PC-9 (cell line): ENCODE measurements at regions not wholly inside any gene's neighbourhood (a gene's known extent, or its start where the extent isn't known, plus 50 kb on each side); places are given as distances from the start of the nearest gene placed in this dataset.

Experiments
- BruUV-seq: library from RNA; stranded (reverse); fragments of 400-500 nt; replicated peaks from 2 replicates; lab custom pipeline; 2021; lab: Mats Ljungman, UMichigan
- CTCF ChIA-PET: fragments of 300-600 bp; sonication (Branson Sonifier 250); formaldehyde crosslinking; loops from one replicate; lab custom pipeline; 2022; ENCODE audit warnings: antibody characterized with exemption; lab: Charles Lee
- POLR2A ChIA-PET: fragments of 300-600 bp; sonication (Branson Sonifier 250); formaldehyde crosslinking; loops from one replicate; lab custom pipeline; 2022; ENCODE audit warnings: antibody characterized with exemption; ENCODE audit not compliant: unreplicated experiment; lab: Charles Lee
- DNase-seq, 2 experiments: peaks; one replicate each; pipeline versions ENCODE4 v3.0.0 to v3.0.0-alpha.2; 2015 to 2022; ENCODE audit warnings: mixed read lengths in 1 of 2
- H2AFZ ChIP-seq: fragments of 200-600 bp; sonication (generic); 2 replicates; pipeline ENCODE4 v1.8.1; 2017; ENCODE audit warnings: antibody characterized with exemption
- H3F3A ChIP-seq: fragments of 200-600 bp; sonication (generic); 2 replicates; pipeline ENCODE4 v1.8.1; 2017; ENCODE audit warnings: antibody characterized with exemption, mild to moderate bottlenecking, low read depth; ENCODE audit not compliant: insufficient read depth
- H3K27ac ChIP-seq: fragments of 200-600 bp; sonication (generic); 2 replicates; pipeline ENCODE4 v1.6.1; 2016; ENCODE audit warnings: mixed run types
- H3K27me3 ChIP-seq: fragments of 200-600 bp; sonication (generic); 2 replicates; pipeline ENCODE4 v1.6.1; 2016; ENCODE audit warnings: low read depth, mixed run types; ENCODE audit not compliant: insufficient read depth
- H3K36me3 ChIP-seq: fragments of 200-600 bp; sonication (generic); 2 replicates; pipeline ENCODE4 v1.6.1; 2016; ENCODE audit warnings: low read depth, mixed run types
- H3K4me1 ChIP-seq: fragments of 200-600 bp; sonication (generic); replicated peaks from 2 replicates; pipeline ENCODE4 v1.6.1; 2016; ENCODE audit warnings: mixed run types; ENCODE audit not compliant: insufficient read depth
- H3K4me2 ChIP-seq: fragments of 200-600 bp; sonication (generic); 2 replicates; pipeline ENCODE4 v1.6.1; 2017; ENCODE audit warnings: mixed run types
- H3K4me3 ChIP-seq: fragments of 200-600 bp; sonication (generic); 2 replicates; pipeline ENCODE4 v1.6.1; 2016; ENCODE audit warnings: mixed run types
- H3K79me2 ChIP-seq: fragments of 200-600 bp; sonication (generic); 2 replicates; pipeline ENCODE4 v1.6.1; 2017; ENCODE audit warnings: low read depth, mixed run types
- H3K9me2 ChIP-seq: fragments of 200-600 bp; sonication (generic); 2 replicates; pipeline ENCODE4 v1.8.1; 2017; ENCODE audit warnings: mild to moderate bottlenecking; ENCODE audit not compliant: insufficient read depth
- H3K9me3 ChIP-seq: fragments of 200-600 bp; sonication (generic); 2 replicates; pipeline ENCODE4 v1.8.1; 2016; ENCODE audit warnings: low read depth; ENCODE audit not compliant: insufficient read depth
- H4K20me1 ChIP-seq: fragments of 200-600 bp; sonication (generic); 2 replicates; pipeline ENCODE4 v1.8.1; 2017; ENCODE audit not compliant: insufficient read depth
- EZH2 ChIP-seq: fragments of 200-600 bp; sonication (generic); IDR thresholded peaks from 2 replicates; pipeline ENCODE4 v1.8.0; 2017; ENCODE audit warnings: antibody characterized with exemption, low read depth
- intact Hi-C: fragments of 100-400 bp; cut with micrococcal nuclease; formaldehyde crosslinking; loops from one replicate; pipeline ENCODE4 v1.10.0; 2022; ENCODE audit not compliant: unreplicated experiment
- TF ChIP-seq, protein P1 (sequence below): fragments of 200-600 bp; sonication (generic); conservative IDR thresholded peaks from 2 replicates; pipeline ENCODE4 v1.6.1; 2017; ENCODE audit warnings: mixed run types, antibody characterized with exemption, mild to moderate bottlenecking, moderate library complexity

DNA sequence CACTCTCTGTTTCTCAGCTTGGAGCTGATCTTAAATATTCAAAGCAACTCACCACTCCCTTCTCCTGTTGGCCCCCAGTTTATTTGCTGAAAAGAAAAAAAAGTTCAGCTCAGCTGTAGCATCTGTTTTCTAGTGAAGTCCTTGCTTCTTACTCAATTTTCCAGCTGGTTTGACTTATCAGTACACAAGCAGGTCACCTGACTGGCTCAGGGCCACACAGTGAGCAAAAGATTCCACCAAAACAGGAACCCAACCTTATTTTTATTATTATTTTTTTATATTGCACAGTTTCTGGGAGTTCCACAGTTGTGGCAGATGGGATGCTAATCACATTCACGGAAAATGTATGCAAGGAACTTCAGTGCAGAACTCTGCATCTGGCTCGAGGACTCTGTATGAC is 390.7 kb upstream of the RGMA start:
- no peaks in the 10 kb centered on the region for H3K9me3 ChIP-seq
- no peak overlapping the region for H3K4me3 ChIP-seq
- peaks cover 14% of the 10 kb centered on the region for H3K27me3 ChIP-seq
- intact Hi-C loops, result no loop called here
- no peaks in the 10 kb centered on the region for H3F3A ChIP-seq
- H3K27ac ChIP-seq, result no peak overlapping the region
- BruUV-seq, result no TSS peak
- no peak for DNase-seq
- H3K9me2 ChIP-seq, result no peaks in the 10 kb centered on the region
- no peak for TF ChIP-seq EZH2
- TF ChIP-seq, protein P1, sequence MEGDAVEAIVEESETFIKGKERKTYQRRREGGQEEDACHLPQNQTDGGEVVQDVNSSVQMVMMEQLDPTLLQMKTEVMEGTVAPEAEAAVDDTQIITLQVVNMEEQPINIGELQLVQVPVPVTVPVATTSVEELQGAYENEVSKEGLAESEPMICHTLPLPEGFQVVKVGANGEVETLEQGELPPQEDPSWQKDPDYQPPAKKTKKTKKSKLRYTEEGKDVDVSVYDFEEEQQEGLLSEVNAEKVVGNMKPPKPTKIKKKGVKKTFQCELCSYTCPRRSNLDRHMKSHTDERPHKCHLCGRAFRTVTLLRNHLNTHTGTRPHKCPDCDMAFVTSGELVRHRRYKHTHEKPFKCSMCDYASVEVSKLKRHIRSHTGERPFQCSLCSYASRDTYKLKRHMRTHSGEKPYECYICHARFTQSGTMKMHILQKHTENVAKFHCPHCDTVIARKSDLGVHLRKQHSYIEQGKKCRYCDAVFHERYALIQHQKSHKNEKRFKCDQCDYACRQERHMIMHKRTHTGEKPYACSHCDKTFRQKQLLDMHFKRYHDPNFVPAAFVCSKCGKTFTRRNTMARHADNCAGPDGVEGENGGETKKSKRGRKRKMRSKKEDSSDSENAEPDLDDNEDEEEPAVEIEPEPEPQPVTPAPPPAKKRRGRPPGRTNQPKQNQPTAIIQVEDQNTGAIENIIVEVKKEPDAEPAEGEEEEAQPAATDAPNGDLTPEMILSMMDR, result no peak
- POLR2A ChIA-PET, result interaction anchor here (0.6 kb wide), 1 partner anchor 26 kb away, joined by 3 read pairs; no protein-coding TSS in a partner anchor
- CTCF ChIA-PET, result no interaction called here
- H3K36me3 ChIP-seq, result no peaks in the 10 kb centered on the region
- H4K20me1 ChIP-seq, result no peaks in the 10 kb centered on the region
- H3K79me2 ChIP-seq, result no peaks in the 10 kb centered on the region
- H2AFZ ChIP-seq, result no peak overlapping the region
- H3K4me2 ChIP-seq, result no peak overlapping the region
- no peaks in the 10 kb centered on the region for H3K4me1 ChIP-seq

DNA sequence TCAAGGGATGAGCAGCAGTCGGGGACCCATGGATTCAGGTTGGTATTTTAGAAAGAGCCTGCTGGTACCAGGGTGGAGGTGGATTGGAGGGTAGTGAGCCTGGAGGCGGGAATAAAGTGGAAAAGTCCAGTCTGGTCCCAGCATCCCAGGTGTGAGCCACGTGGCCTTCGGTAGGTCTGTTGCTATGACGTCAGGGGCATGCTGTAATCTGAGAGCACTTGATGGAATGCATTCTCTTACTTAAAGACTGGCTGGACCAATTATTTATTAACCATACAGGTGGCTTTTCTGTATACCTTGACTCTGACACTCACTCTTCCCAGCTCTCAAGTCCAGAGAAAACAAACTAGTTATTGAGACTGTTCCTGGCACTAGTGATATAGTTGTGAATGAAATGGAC is 389.9 kb upstream of the RGMA start:
- no peak for DNase-seq
- no peaks in the 10 kb centered on the region for H3K9me2 ChIP-seq
- BruUV-seq, result no TSS peak
- H3K9me3 ChIP-seq, result no peaks in the 10 kb centered on the region
- ChIA-PET POLR2A (interaction anchor here (0.6 kb wide), 1 partner anchor 235 kb away, joined by 3 read pairs; no protein-coding TSS in a partner anchor), CTCF (no interaction called here)
- H4K20me1 ChIP-seq, result no peaks in the 10 kb centered on the region
- H3K4me2 ChIP-seq, result no peak overlapping the region
- no peaks in the 10 kb centered on the region for H3F3A ChIP-seq
- no peak for TF ChIP-seq EZH2
- TF ChIP-seq, protein P1, result no peak
- intact Hi-C loops, result no loop called here
- H3K79me2 ChIP-seq, result no peaks in the 10 kb centered on the region
- peaks cover 18% of the 10 kb centered on the region for H3K27me3 ChIP-seq
- no peaks in the 10 kb centered on the region for H3K36me3 ChIP-seq
- H3K4me3 ChIP-seq, result no peak overlapping the region
- H3K27ac ChIP-seq, result no peak overlapping the region
- H3K4me1 ChIP-seq, result no peaks in the 10 kb centered on the region
- no peak overlapping the region for H2AFZ ChIP-seq

DNA sequence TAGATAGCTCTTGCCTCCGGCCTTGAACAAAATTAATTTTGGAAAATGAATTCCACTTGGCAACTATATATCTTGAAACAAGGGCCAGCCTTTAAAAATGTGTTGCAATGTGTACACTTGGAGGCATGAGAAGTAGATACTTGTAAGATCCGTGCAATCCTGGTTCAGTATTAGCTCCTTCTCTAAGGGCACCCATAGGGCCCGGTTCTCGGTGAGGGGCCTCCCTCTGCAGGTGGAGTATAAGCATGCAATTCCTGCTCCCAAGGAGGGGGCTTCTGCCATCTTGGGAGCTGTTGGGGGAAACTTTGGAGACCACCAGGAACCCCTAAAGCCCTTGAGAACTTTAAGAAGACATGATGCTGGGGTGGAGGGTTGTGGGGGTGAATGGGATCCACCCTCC is 388.7 kb upstream of the RGMA start:
- H4K20me1 ChIP-seq, result no peaks in the 10 kb centered on the region
- TF ChIP-seq, protein P1, result no peak
- no peak for TF ChIP-seq EZH2
- BruUV-seq, result no TSS peak
- POLR2A ChIA-PET, result no interaction called here
- no peaks in the 10 kb centered on the region for H3K9me3 ChIP-seq
- peaks cover 24% of the 10 kb centered on the region for H3K27me3 ChIP-seq
- DNase-seq, result no peak
- H3K4me1 ChIP-seq, result no peaks in the 10 kb centered on the region
- H2AFZ ChIP-seq, result no peak overlapping the region
- CTCF ChIA-PET, result no interaction called here
- no peaks in the 10 kb centered on the region for H3K79me2 ChIP-seq
- intact Hi-C loops, result no loop called here
- no peaks in the 10 kb centered on the region for H3K36me3 ChIP-seq
- H3K27ac ChIP-seq, result no peak overlapping the region
- no peaks in the 10 kb centered on the region for H3K9me2 ChIP-seq
- H3K4me3 ChIP-seq, result no peak overlapping the region
- no peaks in the 10 kb centered on the region for H3F3A ChIP-seq
- no peak overlapping the region for H3K4me2 ChIP-seq
